MM.1S (cell line): ENCODE measurements at regions not wholly inside any gene's neighbourhood (a gene's known extent, or its start where the extent isn't known, plus 50 kb on each side); places are given as distances from the start of the nearest gene placed in this dataset.
"Not testable (repeated sequence)": the region's sequence is repeated elsewhere in the genome, so short reads cannot be mapped to it uniquely, and the experiment has no call there.

ENCODE experiments used
- DNase-seq: peaks from one replicate; pipeline ENCODE4 v3.0.0-alpha.2; 2015
- H2AFZ ChIP-seq: fragments of 300-600 bp; sonication (generic); 2 replicates; pipeline ENCODE4 v1.6.0; 2016; ENCODE audit warnings: antibody characterized with exemption, low read length
- H3F3A ChIP-seq: fragments of 300-600 bp; sonication (generic); 2 replicates; pipeline ENCODE4 v1.6.1; 2016; ENCODE audit warnings: mild to moderate bottlenecking, antibody characterized with exemption, low read length, moderate library complexity, mixed read lengths; ENCODE audit not compliant: insufficient read depth
- H3K27ac ChIP-seq: fragments of 300-600 bp; sonication (generic); 2 replicates; pipeline ENCODE4 v1.5.1; 2016; ENCODE audit warnings: mild to moderate bottlenecking, low read length
- H3K27me3 ChIP-seq: fragments of 300-600 bp; sonication (generic); replicated peaks from 2 replicates; pipeline ENCODE4 v1.6.0; 2016; ENCODE audit warnings: low read length; ENCODE audit not compliant: insufficient read depth
- H3K36me3 ChIP-seq: fragments of 300-600 bp; sonication (generic); replicated peaks from 2 replicates; pipeline ENCODE4 v1.6.1; 2016; ENCODE audit warnings: mild to moderate bottlenecking, low read length, mixed read lengths; ENCODE audit not compliant: insufficient read depth
- H3K4me1 ChIP-seq: fragments of 300-600 bp; sonication (generic); 2 replicates; pipeline ENCODE4 v1.6.1; 2016; ENCODE audit warnings: low read length, mixed read lengths
- H3K4me2 ChIP-seq: fragments of 300-600 bp; sonication (generic); 2 replicates; pipeline ENCODE4 v1.6.0; 2016; ENCODE audit warnings: low read depth, low read length
- H3K4me3 ChIP-seq: fragments of 300-600 bp; sonication (generic); 2 replicates; pipeline ENCODE4 v1.5.1; 2016; ENCODE audit warnings: low read length, mixed read lengths
- H3K79me2 ChIP-seq: fragments of 300-600 bp; sonication (generic); 2 replicates; pipeline ENCODE4 v1.6.1; 2016; ENCODE audit warnings: mixed run types, low read length, mixed read lengths
- H3K9ac ChIP-seq: fragments of 300-600 bp; sonication (generic); 2 replicates; pipeline ENCODE4 v1.6.1; 2016; ENCODE audit warnings: low read length, mixed read lengths
- H3K9me2 ChIP-seq: fragments of 300-600 bp; sonication (generic); replicated peaks from 2 replicates; pipeline ENCODE4 v1.6.1; 2016; ENCODE audit warnings: mild to moderate bottlenecking, low read length, mixed read lengths; ENCODE audit not compliant: insufficient read depth
- H3K9me3 ChIP-seq: fragments of 300-600 bp; sonication (generic); replicated peaks from 2 replicates; pipeline ENCODE4 v1.6.1; 2016; ENCODE audit warnings: mild to moderate bottlenecking, low read length, mixed read lengths; ENCODE audit not compliant: insufficient read depth
- H4K20me1 ChIP-seq: fragments of 300-600 bp; sonication (generic); 2 replicates; pipeline ENCODE4 v1.6.1; 2016; ENCODE audit warnings: mild to moderate bottlenecking, low read length, moderate library complexity, mixed read lengths; ENCODE audit not compliant: insufficient read depth
- EZH2 ChIP-seq: fragments of 300-600 bp; sonication (generic); optimal IDR thresholded peaks from 2 replicates; pipeline ENCODE3; 2017; ENCODE audit warnings: low read depth, mild to moderate bottlenecking, antibody characterized with exemption, low read length, mixed read lengths
- EZH2phosphoT487 ChIP-seq: fragments of 300-600 bp; sonication (generic); IDR thresholded peaks from 2 replicates; pipeline ENCODE4 v1.6.1; 2018; ENCODE audit warnings: antibody characterized with exemption, low read length
- TF ChIP-seq, protein P1 (sequence below): fragments of 300-600 bp; sonication (generic); IDR thresholded peaks from 2 replicates; pipeline ENCODE4 v1.5.1; 2016; ENCODE audit warnings: antibody characterized with exemption, low read length, mixed read lengths

DNA sequence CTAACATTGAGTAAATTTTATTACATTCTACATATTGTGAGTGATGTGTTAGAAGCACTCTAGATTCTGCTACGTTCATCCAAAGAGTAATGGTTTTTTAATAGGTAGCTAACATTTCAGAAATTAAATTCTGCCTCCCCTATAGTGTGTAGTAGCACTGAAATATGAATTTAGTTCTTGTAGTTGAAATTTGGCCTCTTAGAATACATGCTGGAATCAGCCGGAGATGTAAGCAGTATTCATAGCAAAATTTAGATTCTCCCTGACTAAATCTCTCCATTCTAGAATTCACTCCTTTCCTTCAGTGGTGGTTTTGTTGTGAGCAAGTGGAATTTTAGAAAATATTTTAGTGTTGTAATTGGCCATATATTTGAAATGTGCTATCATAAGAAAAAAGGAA lies 799.9 kb upstream of the CDH10 start:
- H2AFZ ChIP-seq, result no peak overlapping the region
- H3K4me1 ChIP-seq, result no peaks in the 10 kb centered on the region
- no peaks in the 10 kb centered on the region for H3K79me2 ChIP-seq
- no peaks in the 10 kb centered on the region for H3F3A ChIP-seq
- no peak overlapping the region for H3K9ac ChIP-seq
- no peaks in the 10 kb centered on the region for H4K20me1 ChIP-seq
- no peak overlapping the region for H3K4me3 ChIP-seq
- TF ChIP-seq EZH2 (no peak), EZH2phosphoT487 (no peak)
- TF ChIP-seq, protein P1, sequence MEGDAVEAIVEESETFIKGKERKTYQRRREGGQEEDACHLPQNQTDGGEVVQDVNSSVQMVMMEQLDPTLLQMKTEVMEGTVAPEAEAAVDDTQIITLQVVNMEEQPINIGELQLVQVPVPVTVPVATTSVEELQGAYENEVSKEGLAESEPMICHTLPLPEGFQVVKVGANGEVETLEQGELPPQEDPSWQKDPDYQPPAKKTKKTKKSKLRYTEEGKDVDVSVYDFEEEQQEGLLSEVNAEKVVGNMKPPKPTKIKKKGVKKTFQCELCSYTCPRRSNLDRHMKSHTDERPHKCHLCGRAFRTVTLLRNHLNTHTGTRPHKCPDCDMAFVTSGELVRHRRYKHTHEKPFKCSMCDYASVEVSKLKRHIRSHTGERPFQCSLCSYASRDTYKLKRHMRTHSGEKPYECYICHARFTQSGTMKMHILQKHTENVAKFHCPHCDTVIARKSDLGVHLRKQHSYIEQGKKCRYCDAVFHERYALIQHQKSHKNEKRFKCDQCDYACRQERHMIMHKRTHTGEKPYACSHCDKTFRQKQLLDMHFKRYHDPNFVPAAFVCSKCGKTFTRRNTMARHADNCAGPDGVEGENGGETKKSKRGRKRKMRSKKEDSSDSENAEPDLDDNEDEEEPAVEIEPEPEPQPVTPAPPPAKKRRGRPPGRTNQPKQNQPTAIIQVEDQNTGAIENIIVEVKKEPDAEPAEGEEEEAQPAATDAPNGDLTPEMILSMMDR, result no peak
- no peak overlapping the region for H3K27ac ChIP-seq
- no peaks in the 10 kb centered on the region for H3K9me3 ChIP-seq
- no peaks in the 10 kb centered on the region for H3K27me3 ChIP-seq
- 0 out of 2 replicates have a peak, but pooled peaks cover 3% of the 10 kb centered on the region for H3K9me2 ChIP-seq
- no peak overlapping the region for H3K4me2 ChIP-seq
- H3K36me3 ChIP-seq, result no peaks in the 10 kb centered on the region
- no peak for DNase-seq

DNA sequence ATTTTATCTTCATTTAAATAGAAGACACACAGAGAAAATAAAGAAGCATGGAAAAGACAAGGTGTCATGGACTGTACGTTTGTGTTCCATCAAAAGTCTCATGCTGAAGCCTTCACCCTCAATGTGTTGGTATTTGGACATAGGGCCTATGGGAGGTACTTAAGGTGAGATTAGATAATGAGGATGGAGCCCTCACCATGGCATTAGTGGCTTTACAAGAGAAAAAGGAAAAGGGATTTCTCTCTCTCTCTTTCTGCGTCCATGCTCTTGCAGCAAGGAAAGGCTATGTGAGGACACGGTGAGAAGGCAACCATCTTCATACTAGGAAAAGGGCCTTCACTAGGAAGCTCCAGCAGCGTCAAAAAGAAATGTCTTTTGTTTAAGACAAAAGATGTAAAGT lies 797.0 kb upstream of the CDH10 start:
- Histone ChIP-seq H3K9me2 (0 out of 2 replicates have a peak, but pooled peaks cover 3% of the 10 kb centered on the region), H3F3A (no peaks in the 10 kb centered on the region), H3K36me3 (no peaks in the 10 kb centered on the region), H3K79me2 (no peaks in the 10 kb centered on the region), H3K27ac (no peak overlapping the region), H3K4me3 (no peak overlapping the region), H4K20me1 (no peaks in the 10 kb centered on the region), H3K9me3 (no peaks in the 10 kb centered on the region), H3K27me3 (no peaks in the 10 kb centered on the region), H3K4me1 (no peaks in the 10 kb centered on the region), H3K9ac (no peak overlapping the region), H2AFZ (no peak overlapping the region), H3K4me2 (no peak overlapping the region)
- no peak for DNase-seq
- TF ChIP-seq, protein P1, result no peak
- TF ChIP-seq EZH2 (no peak), EZH2phosphoT487 (no peak)

GRCh38 chr5:25439025-25439424 lies 794.2 kb upstream of the CDH10 start:
- Histone ChIP-seq H3K9me2 (no peaks in the 10 kb centered on the region), H3K27me3 (no peaks in the 10 kb centered on the region), H3K9me3 (no peaks in the 10 kb centered on the region), H3F3A (no peaks in the 10 kb centered on the region), H3K4me2 (no peak overlapping the region), H3K27ac (no peak overlapping the region), H3K9ac (no peak overlapping the region), H2AFZ (no peak overlapping the region), H4K20me1 (no peaks in the 10 kb centered on the region), H3K4me3 (no peak overlapping the region), H3K4me1 (no peaks in the 10 kb centered on the region), H3K36me3 (no peaks in the 10 kb centered on the region), H3K79me2 (no peaks in the 10 kb centered on the region)
- TF ChIP-seq EZH2phosphoT487 (no peak), EZH2 (no peak)
- TF ChIP-seq, protein P1, result no peak
- DNase-seq, result no peak

DNA sequence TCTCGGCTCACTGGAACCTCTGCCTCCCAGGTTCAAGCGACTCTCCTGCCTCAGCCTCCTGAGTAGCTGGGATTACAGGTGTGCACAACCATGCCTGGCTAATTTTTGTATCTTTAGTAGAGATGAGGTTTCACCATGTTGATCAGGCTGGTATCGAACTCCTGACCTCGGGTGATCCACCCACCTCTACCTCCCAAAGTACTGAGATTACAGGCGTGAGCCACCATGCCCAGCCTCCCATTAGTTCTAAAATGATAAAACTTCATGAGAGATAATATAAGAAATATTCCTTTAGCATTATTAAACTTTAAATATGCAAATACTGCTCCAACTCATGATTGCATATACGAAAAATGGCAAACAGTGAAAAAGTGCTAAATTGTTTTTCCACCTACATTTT lies 793.6 kb upstream of the CDH10 start:
- not testable (repeated sequence) for H3F3A ChIP-seq, H2AFZ ChIP-seq, H3K9ac ChIP-seq, H4K20me1 ChIP-seq, H3K27me3 ChIP-seq, DNase-seq, H3K27ac ChIP-seq, H3K4me3 ChIP-seq, H3K36me3 ChIP-seq, H3K9me3 ChIP-seq, H3K9me2 ChIP-seq, H3K79me2 ChIP-seq, H3K4me2 ChIP-seq, H3K4me1 ChIP-seq
